HL-60 (cell line): ENCODE measurements at regions not wholly inside any gene's neighbourhood (a gene's known extent, or its start where the extent isn't known, plus 50 kb on each side); places are given as distances from the start of the nearest gene placed in this dataset.

Experiments used
- DNase-seq, 2 experiments: peaks; one replicate each; pipeline ENCODE4 v3.0.0-alpha.2; 2010 to 2020; ENCODE audit warnings: low read depth in 1 of 2, low spot score in 1 of 2
- H3K27ac ChIP-seq: fragments of 250-450 bp; sonication (Bioruptor Pico); replicated peaks from 2 replicates; pipeline ENCODE4 v1.5.1; 2020; ENCODE audit warnings: mild to moderate bottlenecking, moderate library complexity
- H3K27me3 ChIP-seq: fragments of 250-450 bp; sonication (Bioruptor Pico); 2 replicates; pipeline ENCODE4 v1.5.1; 2021; ENCODE audit warnings: mild to moderate bottlenecking, moderate library complexity; ENCODE audit not compliant: insufficient read depth, poor library complexity, severe bottlenecking
- H3K4me3 ChIP-seq: replicated peaks from 2 replicates; pipeline ENCODE4 v1.5.1; 2011; ENCODE audit warnings: mild to moderate bottlenecking, control low read depth, low read length; ENCODE audit not compliant: insufficient read depth
- GABPA ChIP-seq: IDR thresholded peaks from 2 replicates; pipeline ENCODE4 v1.6.1; 2012; ENCODE audit warnings: low read depth
- POLR2AphosphoS5 ChIP-seq: IDR thresholded peaks from 2 replicates; pipeline ENCODE4 v1.6.1; 2012; ENCODE audit warnings: low read depth
- SPI1 ChIP-seq: IDR thresholded peaks from 2 replicates; pipeline ENCODE4 v1.6.1; 2012; ENCODE audit warnings: low read depth, mild to moderate bottlenecking, borderline replicate concordance
- TF ChIP-seq, protein P1 (sequence below): IDR thresholded peaks from one replicate; pipeline ENCODE4 v1.5.1; 2011; ENCODE audit warnings: low read length, control low read depth, inconsistent platforms; ENCODE audit not compliant: insufficient read depth
- TF ChIP-seq, protein P2 (sequence below): IDR thresholded peaks from 2 replicates; pipeline ENCODE4 v1.6.1; 2012; ENCODE audit warnings: low read depth; ENCODE audit not compliant: insufficient replicate concordance

DNA sequence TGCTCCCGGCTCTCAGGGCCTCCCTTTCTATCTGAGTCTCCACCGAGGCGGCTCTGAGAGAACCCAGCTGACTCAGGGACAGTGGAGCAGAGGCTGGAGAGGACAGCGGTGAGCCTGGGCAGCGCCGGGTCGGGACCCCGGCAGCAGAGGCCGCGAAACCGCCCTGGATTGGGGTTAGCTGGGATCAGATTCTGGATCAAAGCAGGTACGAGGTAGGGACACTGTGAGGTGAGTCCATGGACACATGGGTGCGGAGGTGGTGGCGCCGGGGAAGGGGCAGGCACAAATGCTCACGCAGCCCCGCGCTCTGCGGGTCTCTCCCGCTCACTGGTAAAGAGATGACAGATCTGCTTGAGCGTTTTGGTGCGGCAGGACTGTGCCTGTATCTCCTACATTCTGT, 146.4 kb upstream of the GGTLC1 start:
- no peak for TF ChIP-seq SPI1
- TF ChIP-seq, protein P1, sequence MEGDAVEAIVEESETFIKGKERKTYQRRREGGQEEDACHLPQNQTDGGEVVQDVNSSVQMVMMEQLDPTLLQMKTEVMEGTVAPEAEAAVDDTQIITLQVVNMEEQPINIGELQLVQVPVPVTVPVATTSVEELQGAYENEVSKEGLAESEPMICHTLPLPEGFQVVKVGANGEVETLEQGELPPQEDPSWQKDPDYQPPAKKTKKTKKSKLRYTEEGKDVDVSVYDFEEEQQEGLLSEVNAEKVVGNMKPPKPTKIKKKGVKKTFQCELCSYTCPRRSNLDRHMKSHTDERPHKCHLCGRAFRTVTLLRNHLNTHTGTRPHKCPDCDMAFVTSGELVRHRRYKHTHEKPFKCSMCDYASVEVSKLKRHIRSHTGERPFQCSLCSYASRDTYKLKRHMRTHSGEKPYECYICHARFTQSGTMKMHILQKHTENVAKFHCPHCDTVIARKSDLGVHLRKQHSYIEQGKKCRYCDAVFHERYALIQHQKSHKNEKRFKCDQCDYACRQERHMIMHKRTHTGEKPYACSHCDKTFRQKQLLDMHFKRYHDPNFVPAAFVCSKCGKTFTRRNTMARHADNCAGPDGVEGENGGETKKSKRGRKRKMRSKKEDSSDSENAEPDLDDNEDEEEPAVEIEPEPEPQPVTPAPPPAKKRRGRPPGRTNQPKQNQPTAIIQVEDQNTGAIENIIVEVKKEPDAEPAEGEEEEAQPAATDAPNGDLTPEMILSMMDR = no peak
- no peak overlapping the region for H3K4me3 ChIP-seq
- peak overlapping the region; percentile 55 for H3K27ac ChIP-seq
- no peaks in the 10 kb centered on the region for H3K27me3 ChIP-seq
- DNase-seq = no peak

DNA sequence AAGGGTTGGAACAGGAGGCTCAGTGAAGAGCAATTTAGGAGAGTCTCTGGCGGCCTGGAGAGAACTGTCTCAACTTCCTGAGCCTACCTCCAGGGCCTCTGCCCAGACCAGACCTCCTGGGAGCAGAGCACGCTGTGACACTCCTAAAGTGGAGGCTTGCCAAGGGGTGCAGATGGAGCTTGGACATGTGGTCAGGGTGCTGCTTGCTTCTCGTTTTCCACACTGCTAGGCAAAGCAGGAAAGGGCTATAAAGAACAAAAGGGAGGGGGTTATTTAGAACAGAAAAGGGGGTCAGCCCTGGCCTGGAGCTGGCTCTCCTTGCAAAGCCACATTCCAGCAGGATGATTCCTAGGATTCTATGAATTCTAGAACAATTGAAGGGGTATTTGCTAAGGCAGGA, 145.7 kb upstream of the GGTLC1 start:
- DNase-seq = peak in 1 of 2 experiments; percentile 82
- Histone ChIP-seq H3K4me3 (no peak overlapping the region), H3K27ac (peak overlapping the region; percentile 55), H3K27me3 (no peaks in the 10 kb centered on the region)
- TF ChIP-seq SPI1 (no peak), POLR2AphosphoS5 (no peak), GABPA (no peak)
- TF ChIP-seq, protein P2, sequence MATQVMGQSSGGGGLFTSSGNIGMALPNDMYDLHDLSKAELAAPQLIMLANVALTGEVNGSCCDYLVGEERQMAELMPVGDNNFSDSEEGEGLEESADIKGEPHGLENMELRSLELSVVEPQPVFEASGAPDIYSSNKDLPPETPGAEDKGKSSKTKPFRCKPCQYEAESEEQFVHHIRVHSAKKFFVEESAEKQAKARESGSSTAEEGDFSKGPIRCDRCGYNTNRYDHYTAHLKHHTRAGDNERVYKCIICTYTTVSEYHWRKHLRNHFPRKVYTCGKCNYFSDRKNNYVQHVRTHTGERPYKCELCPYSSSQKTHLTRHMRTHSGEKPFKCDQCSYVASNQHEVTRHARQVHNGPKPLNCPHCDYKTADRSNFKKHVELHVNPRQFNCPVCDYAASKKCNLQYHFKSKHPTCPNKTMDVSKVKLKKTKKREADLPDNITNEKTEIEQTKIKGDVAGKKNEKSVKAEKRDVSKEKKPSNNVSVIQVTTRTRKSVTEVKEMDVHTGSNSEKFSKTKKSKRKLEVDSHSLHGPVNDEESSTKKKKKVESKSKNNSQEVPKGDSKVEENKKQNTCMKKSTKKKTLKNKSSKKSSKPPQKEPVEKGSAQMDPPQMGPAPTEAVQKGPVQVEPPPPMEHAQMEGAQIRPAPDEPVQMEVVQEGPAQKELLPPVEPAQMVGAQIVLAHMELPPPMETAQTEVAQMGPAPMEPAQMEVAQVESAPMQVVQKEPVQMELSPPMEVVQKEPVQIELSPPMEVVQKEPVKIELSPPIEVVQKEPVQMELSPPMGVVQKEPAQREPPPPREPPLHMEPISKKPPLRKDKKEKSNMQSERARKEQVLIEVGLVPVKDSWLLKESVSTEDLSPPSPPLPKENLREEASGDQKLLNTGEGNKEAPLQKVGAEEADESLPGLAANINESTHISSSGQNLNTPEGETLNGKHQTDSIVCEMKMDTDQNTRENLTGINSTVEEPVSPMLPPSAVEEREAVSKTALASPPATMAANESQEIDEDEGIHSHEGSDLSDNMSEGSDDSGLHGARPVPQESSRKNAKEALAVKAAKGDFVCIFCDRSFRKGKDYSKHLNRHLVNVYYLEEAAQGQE = no peak
- TF ChIP-seq, protein P1 = no peak

DNA sequence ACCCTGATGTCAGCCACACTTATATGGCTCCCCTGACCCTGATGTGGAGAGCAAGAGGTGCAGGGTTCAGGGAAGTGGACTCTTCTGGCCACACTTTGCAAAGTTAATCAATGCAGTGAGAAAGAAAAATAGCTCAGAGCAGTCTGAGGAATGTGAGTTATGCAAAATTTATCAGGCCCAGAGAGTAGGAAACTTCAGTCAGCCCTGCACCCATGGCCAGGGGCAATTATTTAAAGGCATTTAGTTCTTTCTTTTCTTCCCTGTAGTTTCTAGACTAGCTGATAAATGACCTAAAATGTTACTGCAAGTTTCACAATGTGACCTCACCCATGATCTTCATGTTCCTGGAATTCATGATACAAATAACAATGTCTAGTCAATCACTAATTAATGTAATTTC, 143.7 kb upstream of the GGTLC1 start:
- Histone ChIP-seq H3K27ac (no peak overlapping the region), H3K4me3 (no peak overlapping the region), H3K27me3 (no peaks in the 10 kb centered on the region)
- TF ChIP-seq, protein P1 = no peak
- TF ChIP-seq POLR2AphosphoS5 (no peak), GABPA (no peak), SPI1 (no peak)
- TF ChIP-seq, protein P2 = no peak
- DNase-seq = no peak

DNA sequence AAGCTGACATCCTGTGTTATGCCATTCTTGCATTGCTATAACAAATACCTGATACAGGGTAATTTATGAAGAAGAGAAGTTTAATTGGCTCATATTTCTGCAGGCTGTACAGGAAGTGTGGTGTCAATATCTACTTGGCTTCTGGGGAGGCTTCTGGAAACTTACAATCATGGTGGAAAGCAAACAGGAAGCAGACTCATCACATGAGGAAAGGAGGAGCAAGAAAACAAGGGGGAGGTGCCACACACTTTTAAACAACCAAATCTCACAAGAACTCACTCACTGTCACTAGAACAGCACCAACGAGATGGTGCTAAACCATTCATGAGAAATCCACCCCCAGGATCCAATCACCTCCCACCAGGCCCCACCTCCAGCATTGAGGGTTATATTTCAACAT, 143.1 kb upstream of the GGTLC1 start:
- H3K4me3 ChIP-seq = no peak overlapping the region
- H3K27ac ChIP-seq = no peak overlapping the region
- DNase-seq = no peak
- TF ChIP-seq GABPA = no peak
- TF ChIP-seq SPI1 = no peak
- TF ChIP-seq, protein P1 = no peak
- TF ChIP-seq, protein P2 = no peak
- no peaks in the 10 kb centered on the region for H3K27me3 ChIP-seq
